ENCODE measurements at regions not wholly inside any gene's neighbourhood (a gene's known extent, or its start where the extent isn't known, plus 50 kb on each side); places are given as distances from the start of the nearest gene placed in this dataset.

GRCh38 chr20:17806739-17807441 lies 107.1 kb downstream of the BANF2 start:
- TF ChIP-seq CTCF (IDR thresholded peaks at IDR 0.05): no peak
- TF ChIP-seq POLR2A (IDR thresholded peaks at IDR 0.05): no peak

All from testis (tissue), 2 donors.